Panc1 (cell line): ENCODE measurements at regions not wholly inside any gene's neighbourhood (a gene's known extent, or its start where the extent isn't known, plus 50 kb on each side); places are given as distances from the start of the nearest gene placed in this dataset.
"Not testable (repeated sequence)": the region's sequence is repeated elsewhere in the genome, so short reads cannot be mapped to it uniquely, and the experiment has no call there.

ENCODE experiments used
- ATAC-seq: fragments of 200-7000 bp; cut with Tn5 transposase; 2 replicates; pipeline ENCODE4 v1.9.1; 2020; ENCODE audit warnings: mild to moderate bottlenecking, moderate library complexity
- BruUV-seq: library from RNA; stranded (reverse); fragments of 400-500 nt; replicated peaks from 2 replicates; lab custom pipeline; 2021; lab: Mats Ljungman, UMichigan
- CTCF ChIA-PET: fragments of 300-600 bp; sonication (Branson Sonifier 250); formaldehyde crosslinking; loops from one replicate; lab custom pipeline; 2022; ENCODE audit warnings: antibody characterized with exemption; lab: Charles Lee
- POLR2A ChIA-PET: fragments of 300-600 bp; sonication (Branson Sonifier 250); formaldehyde crosslinking; loops from one replicate; lab custom pipeline; 2022; ENCODE audit warnings: antibody characterized with exemption; lab: Charles Lee
- DNase-seq: peaks from one replicate; pipeline ENCODE4 v3.0.0-alpha.2; 2010; ENCODE audit warnings: low read depth, low spot score
- H3K27ac ChIP-seq: 2 replicates; pipeline ENCODE4 v1.5.1; 2011; ENCODE audit warnings: mild to moderate bottlenecking, low read length, inconsistent platforms
- H3K27me3 ChIP-seq: fragments of 200-500 bp; sonication (Bioruptor generic); 2 replicates; pipeline ENCODE4 v1.6.0; 2014; ENCODE audit warnings: low read length, inconsistent platforms; ENCODE audit not compliant: control insufficient read depth, insufficient read depth
- H3K36me3 ChIP-seq: fragments of 200-500 bp; sonication (Bioruptor generic); 2 replicates; pipeline ENCODE4 v1.5.1; 2014; ENCODE audit warnings: inconsistent platforms, mild to moderate bottlenecking, low read length, moderate library complexity; ENCODE audit not compliant: control insufficient read depth, insufficient read depth
- H3K4me1 ChIP-seq: 2 replicates; pipeline ENCODE4 v1.5.1; 2011; ENCODE audit warnings: inconsistent platforms, mild to moderate bottlenecking, low read length, moderate library complexity; ENCODE audit not compliant: control insufficient read depth, insufficient read depth
- H3K4me3 ChIP-seq, 2 experiments: 2 replicates each; pipeline ENCODE4 v1.5.1; 2011 to 2012; ENCODE audit warnings: low read depth in 2 of 2, low read length in 2 of 2, mild to moderate bottlenecking in 2 of 2, inconsistent platforms in 1 of 2, moderate library complexity in 1 of 2
- H3K9me3 ChIP-seq: fragments of 200-500 bp; sonication (Bioruptor generic); 2 replicates; pipeline ENCODE4 v1.5.1; 2014; ENCODE audit warnings: low read depth, mild to moderate bottlenecking, inconsistent platforms, low read length, moderate library complexity; ENCODE audit not compliant: control insufficient read depth, insufficient read depth
- CTCF ChIP-seq: fragments of 450-650 bp; IDR thresholded peaks from 2 replicates; pipeline ENCODE4 v1.5.1; 2017; ENCODE audit warnings: mild to moderate bottlenecking
- POLR2AphosphoS5 ChIP-seq: IDR thresholded peaks from 2 replicates; pipeline ENCODE4 v1.6.1; 2012; ENCODE audit warnings: mild to moderate bottlenecking, low read depth, low read length, moderate library complexity
- REST ChIP-seq, 2 experiments: IDR thresholded peaks; 2 replicates each; pipeline ENCODE4 v1.6.1; 2011 to 2012; ENCODE audit warnings: low read depth in 2 of 2, control low read depth in 1 of 2, low read length in 1 of 2, mild to moderate bottlenecking in 1 of 2, moderate library complexity in 1 of 2; ENCODE audit not compliant: insufficient read depth in 1 of 2
- SIN3A ChIP-seq: IDR thresholded peaks from 2 replicates; pipeline ENCODE4 v1.6.1; 2012; ENCODE audit warnings: low read depth, mild to moderate bottlenecking, low read length, moderate library complexity, borderline replicate concordance; ENCODE audit not compliant: insufficient read depth
- TCF7L2 ChIP-seq: IDR thresholded peaks from 2 replicates; pipeline ENCODE4 v1.6.1; 2011; ENCODE audit warnings: mild to moderate bottlenecking, low read depth, low read length, inconsistent platforms
- in situ Hi-C: cut with HindIII; loops from 2 replicates; pipeline ENCODE4 v1.10.0; 2016; ENCODE audit warnings: low sequenced_read_pairs, low pct_unique_long_range_greater_than_20kb
- intact Hi-C: fragments of 100-400 bp; cut with micrococcal nuclease; formaldehyde crosslinking; loops from one replicate; pipeline ENCODE4 v1.10.0; 2022; ENCODE audit not compliant: unreplicated experiment

GRCh38 chr7:66524738-66525137 is 103.9 kb upstream of the KCTD7 start:
- BruUV-seq: no TSS peak
- ATAC-seq (peak; percentile 22; the same call in 1 of the 2 replicates), DNase-seq (no peak)
- Histone ChIP-seq H3K27ac (no peak overlapping the region), H3K36me3 (no peaks in the 10 kb centered on the region), H3K27me3 (no peaks in the 10 kb centered on the region), H3K4me3 (no peak overlapping the region), H3K9me3 (no peaks in the 10 kb centered on the region), H3K4me1 (no peaks in the 10 kb centered on the region)
- POLR2A ChIA-PET: no interaction called here
- intact Hi-C loops (no loop called here), in situ Hi-C loops (no loop called here)
- CTCF ChIA-PET: no interaction called here
- TF ChIP-seq SIN3A (no peak), POLR2AphosphoS5 (0 out of 2 replicates have a peak, but pooled peaks have one; percentile 52)

- BruUV-seq, H3K36me3 ChIP-seq, H3K4me3 ChIP-seq, in situ Hi-C loops, CTCF ChIA-PET, H3K9me3 ChIP-seq, DNase-seq, H3K4me1 ChIP-seq, H3K27me3 ChIP-seq, ATAC-seq, intact Hi-C loops, H3K27ac ChIP-seq: not testable (repeated sequence)
- POLR2A ChIA-PET: interaction anchor here (0.7 kb wide), 1 partner anchor 165 kb away, joined by 11 read pairs; no protein-coding TSS in a partner anchor
Measured at GRCh38 chr7:66526782-66527181, 101.9 kb upstream of the KCTD7 start.

GRCh38 chr7:66528652-66529051 is 100.0 kb upstream of the KCTD7 start:
- ATAC-seq: no peak
- Histone ChIP-seq H3K36me3 (no peaks in the 10 kb centered on the region), H3K27ac (no peak overlapping the region), H3K27me3 (no peaks in the 10 kb centered on the region), H3K4me3 (no peak overlapping the region), H3K4me1 (no peaks in the 10 kb centered on the region), H3K9me3 (no peaks in the 10 kb centered on the region)
- intact Hi-C loops: no loop called here
- in situ Hi-C loops: no loop called here
- ChIA-PET CTCF (interaction anchor here (0.7 kb wide), 1 partner anchor 341 kb away, joined by 5 read pairs; no protein-coding TSS in a partner anchor), POLR2A (no interaction called here)
- no peak for TF ChIP-seq POLR2AphosphoS5
- no peak for TF ChIP-seq TCF7L2
- no peak for DNase-seq
- BruUV-seq: no TSS peak

GRCh38 chr7:66529883-66530610 is 98.6 kb upstream of the KCTD7 start:
- no peak overlapping the region for H3K27ac ChIP-seq
- H3K27me3 ChIP-seq: no peaks in the 10 kb centered on the region
- intact Hi-C loops: no loop called here
- no peak for TF ChIP-seq SIN3A
- no peak for TF ChIP-seq TCF7L2
- no peak for TF ChIP-seq REST (IDR thresholded peaks at IDR 0.05; ENCODE audit: insufficient read depth in 1 of 2, low read depth in 2 of 2, low read length in 1 of 2)
- no peak for TF ChIP-seq CTCF
- TF ChIP-seq POLR2AphosphoS5: no peak
- BruUV-seq: no TSS peak
- H3K4me1 ChIP-seq: no peaks in the 10 kb centered on the region
- DNase-seq (no peak), ATAC-seq (no peak)
- no peaks in the 10 kb centered on the region for H3K36me3 ChIP-seq
- no peaks in the 10 kb centered on the region for H3K9me3 ChIP-seq
- H3K4me3 ChIP-seq: no peak overlapping the region
- ChIA-PET POLR2A (interaction anchor here (0.7 kb wide), 2 partner anchors 12 to 725 kb away, joined by 4 read pairs; no protein-coding TSS in a partner anchor), CTCF (no interaction called here)
- in situ Hi-C loops: no loop called here
